K562 (cell line): ENCODE measurements at regions not wholly inside any gene's neighbourhood (a gene's known extent, or its start where the extent isn't known, plus 50 kb on each side); places are given as distances from the start of the nearest gene placed in this dataset.

Experiments
- ZKSCAN1 ChIP-seq: fragments of 150-350 bp; IDR thresholded peaks from 2 replicates; pipeline ENCODE4 v1.6.1; 2016; ENCODE audit warnings: low read depth, low read length
- TF ChIP-seq, protein P1 (sequence below), 3 experiments: IDR thresholded peaks in 2 of 3; conservative IDR thresholded peaks in 1 of 3; 2 replicates each; pipeline ENCODE4 v1.5.1; 2011 to 2012; ENCODE audit warnings: low read length in 3 of 3, mild to moderate bottlenecking in 3 of 3, control low read depth in 2 of 3, improper control_type of control experiment in 1 of 3, inconsistent platforms in 1 of 3, low read depth in 1 of 3, mixed read lengths in 1 of 3, moderate library complexity in 1 of 3; ENCODE audit not compliant: insufficient read depth in 2 of 3

DNA sequence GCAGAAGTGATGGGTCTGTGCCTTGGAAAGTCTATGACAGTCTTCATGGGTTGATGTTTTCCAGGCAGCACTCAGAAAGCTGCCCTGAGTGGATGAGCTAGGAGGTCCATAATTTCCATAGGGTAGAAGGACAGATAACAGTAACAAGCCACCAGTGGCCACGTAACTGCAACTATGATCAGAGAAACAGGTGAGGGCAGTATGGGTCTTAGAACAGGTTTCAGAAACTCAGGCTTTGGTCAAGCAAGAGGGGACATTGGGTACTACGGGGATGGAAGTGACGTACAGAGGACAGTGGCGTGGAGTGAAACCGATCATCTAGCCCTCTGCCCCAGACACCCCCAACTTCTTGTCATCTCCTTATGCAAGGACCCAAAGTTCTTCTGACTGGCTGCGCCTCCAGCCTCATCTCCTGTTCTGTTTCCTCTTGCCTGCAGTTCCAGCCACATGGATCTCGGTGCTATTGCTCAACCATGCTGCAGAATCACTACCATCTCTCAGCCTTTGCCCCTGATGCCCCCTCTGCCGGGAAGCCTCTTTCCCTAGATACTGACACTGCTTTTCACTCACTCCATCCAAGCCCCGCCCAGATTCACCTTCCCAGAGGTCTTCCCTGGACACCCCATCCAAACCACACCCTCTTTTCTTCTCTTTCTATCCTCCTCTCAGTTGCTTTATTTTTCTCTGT is 123.4 kb downstream of the MFAP3L start:
- TF ChIP-seq, protein P1, sequence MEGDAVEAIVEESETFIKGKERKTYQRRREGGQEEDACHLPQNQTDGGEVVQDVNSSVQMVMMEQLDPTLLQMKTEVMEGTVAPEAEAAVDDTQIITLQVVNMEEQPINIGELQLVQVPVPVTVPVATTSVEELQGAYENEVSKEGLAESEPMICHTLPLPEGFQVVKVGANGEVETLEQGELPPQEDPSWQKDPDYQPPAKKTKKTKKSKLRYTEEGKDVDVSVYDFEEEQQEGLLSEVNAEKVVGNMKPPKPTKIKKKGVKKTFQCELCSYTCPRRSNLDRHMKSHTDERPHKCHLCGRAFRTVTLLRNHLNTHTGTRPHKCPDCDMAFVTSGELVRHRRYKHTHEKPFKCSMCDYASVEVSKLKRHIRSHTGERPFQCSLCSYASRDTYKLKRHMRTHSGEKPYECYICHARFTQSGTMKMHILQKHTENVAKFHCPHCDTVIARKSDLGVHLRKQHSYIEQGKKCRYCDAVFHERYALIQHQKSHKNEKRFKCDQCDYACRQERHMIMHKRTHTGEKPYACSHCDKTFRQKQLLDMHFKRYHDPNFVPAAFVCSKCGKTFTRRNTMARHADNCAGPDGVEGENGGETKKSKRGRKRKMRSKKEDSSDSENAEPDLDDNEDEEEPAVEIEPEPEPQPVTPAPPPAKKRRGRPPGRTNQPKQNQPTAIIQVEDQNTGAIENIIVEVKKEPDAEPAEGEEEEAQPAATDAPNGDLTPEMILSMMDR (IDR thresholded peaks at IDR 0.05 in 2 of 3, conservative IDR thresholded peaks at IDR 0.05 in 1 of 3; ENCODE audit: insufficient read depth in 2 of 3, low read depth in 1 of 3, low read length in 3 of 3): peak in 1 of 3 experiments; percentile 29; a peak in 2 of 6 replicates
- no peak for TF ChIP-seq ZKSCAN1
